ENCODE measurements at regions not wholly inside any gene's neighbourhood (a gene's known extent, or its start where the extent isn't known, plus 50 kb on each side); places are given as distances from the start of the nearest gene placed in this dataset.

- H3K4me3 ChIP-seq (ENCODE audit: insufficient read length, low read depth) = no peak overlapping the region
- DNase-seq (ENCODE audit: low read depth, low spot score) = no peak
- H3K27me3 ChIP-seq (ENCODE audit: insufficient read depth, insufficient read length) = no peaks in the 10 kb centered on the region
- no peaks in the 10 kb centered on the region for H3K4me1 ChIP-seq (ENCODE audit: insufficient read depth, insufficient read length)
- H3K9me3 ChIP-seq (ENCODE audit: insufficient read depth, low read length) = no peaks in the 10 kb centered on the region; the same call in none of the 2 replicates
- TF ChIP-seq SUZ12 (IDR thresholded peaks at IDR 0.05; ENCODE audit: extremely low read depth, insufficient read depth, insufficient read length) (no peak), ZNF274 (IDR thresholded peaks at IDR 0.05; ENCODE audit: low read depth, low read length) (no peak), YY1 (IDR thresholded peaks at IDR 0.05; ENCODE audit: insufficient read depth, insufficient read length) (no peak)
- no peak overlapping the region for H3K9ac ChIP-seq (ENCODE audit: insufficient read length, low read depth)
- H3K36me3 ChIP-seq (ENCODE audit: insufficient read depth, insufficient read length, low read length) = no peaks in the 10 kb centered on the region
Measured at GRCh38 chr4:126109836-126110235, 795.1 kb downstream of the FAT4 start.

- no peak overlapping the region for H3K9ac ChIP-seq (ENCODE audit: insufficient read length, low read depth)
- H3K4me1 ChIP-seq (ENCODE audit: insufficient read depth, insufficient read length) = no peaks in the 10 kb centered on the region
- H3K4me3 ChIP-seq (ENCODE audit: insufficient read length, low read depth) = no peak overlapping the region
- TF ChIP-seq ZNF274 (IDR thresholded peaks at IDR 0.05; ENCODE audit: low read depth, low read length) = no peak
- no peak for DNase-seq (ENCODE audit: low read depth, low spot score)
- H3K9me3 ChIP-seq (ENCODE audit: insufficient read depth, low read length) = no peaks in the 10 kb centered on the region; the same call in none of the 2 replicates
- no peaks in the 10 kb centered on the region for H3K36me3 ChIP-seq (ENCODE audit: insufficient read depth, insufficient read length, low read length)
- H3K27me3 ChIP-seq (ENCODE audit: insufficient read depth, insufficient read length) = no peaks in the 10 kb centered on the region
Measured at GRCh38 chr4:126113058-126113457, 798.3 kb downstream of the FAT4 start.

- Histone ChIP-seq H3K9me3 (ENCODE audit: insufficient read depth, low read length) (no peaks in the 10 kb centered on the region), H3K4me1 (ENCODE audit: insufficient read depth, insufficient read length) (no peaks in the 10 kb centered on the region), H3K9ac (ENCODE audit: insufficient read length, low read depth) (no peak overlapping the region), H3K36me3 (ENCODE audit: insufficient read depth, insufficient read length, low read length) (no peaks in the 10 kb centered on the region), H3K27me3 (ENCODE audit: insufficient read depth, insufficient read length) (no peaks in the 10 kb centered on the region), H3K4me3 (ENCODE audit: insufficient read length, low read depth) (no peak overlapping the region)
- no peak for TF ChIP-seq SUZ12 (IDR thresholded peaks at IDR 0.05; ENCODE audit: extremely low read depth, insufficient read depth, insufficient read length)
- TF ChIP-seq YY1 (IDR thresholded peaks at IDR 0.05; ENCODE audit: insufficient read depth, insufficient read length) = no peak
- TF ChIP-seq ZNF274 (IDR thresholded peaks at IDR 0.05; ENCODE audit: low read depth, low read length) = no peak
- no peak for DNase-seq (ENCODE audit: low read depth, low spot score)
Measured at GRCh38 chr4:126123611-126124325, 809.0 kb downstream of the FAT4 start.

GRCh38 chr4:126124818-126125217 lies 810.1 kb downstream of the FAT4 start:
- Histone ChIP-seq H3K4me1 (ENCODE audit: insufficient read depth, insufficient read length) (no peaks in the 10 kb centered on the region), H3K9ac (ENCODE audit: insufficient read length, low read depth) (no peak overlapping the region), H3K27me3 (ENCODE audit: insufficient read depth, insufficient read length) (no peaks in the 10 kb centered on the region), H3K36me3 (ENCODE audit: insufficient read depth, insufficient read length, low read length) (no peaks in the 10 kb centered on the region), H3K9me3 (ENCODE audit: insufficient read depth, low read length) (no peaks in the 10 kb centered on the region), H3K4me3 (ENCODE audit: insufficient read length, low read depth) (no peak overlapping the region)
- no peak for DNase-seq (ENCODE audit: low read depth, low spot score)
- TF ChIP-seq YY1 (IDR thresholded peaks at IDR 0.05; ENCODE audit: insufficient read depth, insufficient read length) (no peak), ZNF274 (IDR thresholded peaks at IDR 0.05; ENCODE audit: low read depth, low read length) (no peak), SUZ12 (IDR thresholded peaks at IDR 0.05; ENCODE audit: extremely low read depth, insufficient read depth, insufficient read length) (no peak)

- Histone ChIP-seq H3K27me3 (ENCODE audit: insufficient read depth, insufficient read length) (no peaks in the 10 kb centered on the region), H3K36me3 (ENCODE audit: insufficient read depth, insufficient read length, low read length) (no peaks in the 10 kb centered on the region), H3K4me1 (ENCODE audit: insufficient read depth, insufficient read length) (no peaks in the 10 kb centered on the region), H3K4me3 (ENCODE audit: insufficient read length, low read depth) (no peak overlapping the region), H3K9me3 (ENCODE audit: insufficient read depth, low read length) (no peaks in the 10 kb centered on the region), H3K9ac (ENCODE audit: insufficient read length, low read depth) (no peak overlapping the region)
- no peak for DNase-seq (ENCODE audit: low read depth, low spot score)
- no peak for TF ChIP-seq ZNF274 (IDR thresholded peaks at IDR 0.05; ENCODE audit: low read depth, low read length)
- no peak for TF ChIP-seq YY1 (IDR thresholded peaks at IDR 0.05; ENCODE audit: insufficient read depth, insufficient read length)
- no peak for TF ChIP-seq SUZ12 (IDR thresholded peaks at IDR 0.05; ENCODE audit: extremely low read depth, insufficient read depth, insufficient read length)
Measured at GRCh38 chr4:126130215-126130614, 815.5 kb downstream of the FAT4 start.

GRCh38 chr4:126136922-126137781 lies 822.4 kb downstream of the FAT4 start:
- Histone ChIP-seq H3K4me3 (ENCODE audit: insufficient read length, low read depth) (no peak overlapping the region), H3K9ac (ENCODE audit: insufficient read length, low read depth) (no peak overlapping the region), H3K9me3 (ENCODE audit: insufficient read depth, low read length) (no peaks in the 10 kb centered on the region), H3K27me3 (ENCODE audit: insufficient read depth, insufficient read length) (no peaks in the 10 kb centered on the region), H3K4me1 (ENCODE audit: insufficient read depth, insufficient read length) (no peaks in the 10 kb centered on the region), H3K36me3 (ENCODE audit: insufficient read depth, insufficient read length, low read length) (no peaks in the 10 kb centered on the region)
- TF ChIP-seq SUZ12 (IDR thresholded peaks at IDR 0.05; ENCODE audit: extremely low read depth, insufficient read depth, insufficient read length) (no peak), ZNF274 (IDR thresholded peaks at IDR 0.05; ENCODE audit: low read depth, low read length) (no peak), YY1 (IDR thresholded peaks at IDR 0.05; ENCODE audit: insufficient read depth, insufficient read length) (no peak)
- no peak for DNase-seq (ENCODE audit: low read depth, low spot score)

- no peak overlapping the region for H3K4me3 ChIP-seq (ENCODE audit: insufficient read length, low read depth)
- no peaks in the 10 kb centered on the region for H3K9me3 ChIP-seq (ENCODE audit: insufficient read depth, low read length)
- no peaks in the 10 kb centered on the region for H3K4me1 ChIP-seq (ENCODE audit: insufficient read depth, insufficient read length)
- H3K36me3 ChIP-seq (ENCODE audit: insufficient read depth, insufficient read length, low read length) = no peaks in the 10 kb centered on the region
- no peak overlapping the region for H3K9ac ChIP-seq (ENCODE audit: insufficient read length, low read depth)
- TF ChIP-seq ZNF274 (IDR thresholded peaks at IDR 0.05; ENCODE audit: low read depth, low read length) (no peak), SUZ12 (IDR thresholded peaks at IDR 0.05; ENCODE audit: extremely low read depth, insufficient read depth, insufficient read length) (no peak), YY1 (IDR thresholded peaks at IDR 0.05; ENCODE audit: insufficient read depth, insufficient read length) (no peak)
- no peak for DNase-seq (ENCODE audit: low read depth, low spot score)
- no peaks in the 10 kb centered on the region for H3K27me3 ChIP-seq (ENCODE audit: insufficient read depth, insufficient read length)
Measured at GRCh38 chr4:126137782-126138170, 823.0 kb downstream of the FAT4 start.
